GM23248 (cell line): ENCODE measurements at regions not wholly inside any gene's neighbourhood (a gene's known extent, or its start where the extent isn't known, plus 50 kb on each side); places are given as distances from the start of the nearest gene placed in this dataset.

ENCODE experiments used
- DNase-seq: peaks from one replicate; pipeline ENCODE4 v3.0.0-alpha.2; 2015
- H2AFZ ChIP-seq: fragments of 200-600 bp; sonication (generic); 2 replicates; pipeline ENCODE4 v1.6.1; 2016; ENCODE audit warnings: antibody characterized with exemption
- H3F3A ChIP-seq: fragments of 200-600 bp; sonication (generic); 2 replicates; pipeline ENCODE4 v1.6.1; 2016; ENCODE audit warnings: mild to moderate bottlenecking, antibody characterized with exemption, mixed run types; ENCODE audit not compliant: insufficient read depth
- H3K27ac ChIP-seq: fragments of 200-600 bp; sonication (generic); 2 replicates; pipeline ENCODE4 v1.5.1; 2016; ENCODE audit warnings: mild to moderate bottlenecking
- H3K27me3 ChIP-seq: fragments of 200-600 bp; sonication (generic); replicated peaks from 2 replicates; pipeline ENCODE4 v1.6.1; 2016; ENCODE audit warnings: mild to moderate bottlenecking; ENCODE audit not compliant: insufficient read depth
- H3K36me3 ChIP-seq: fragments of 200-600 bp; sonication (generic); 2 replicates; pipeline ENCODE4 v1.6.1; 2016; ENCODE audit warnings: low read depth, mild to moderate bottlenecking
- H3K4me1 ChIP-seq: fragments of 200-600 bp; sonication (generic); 2 replicates; pipeline ENCODE4 v1.6.1; 2016; ENCODE audit warnings: mild to moderate bottlenecking; ENCODE audit not compliant: insufficient read depth
- H3K4me2 ChIP-seq: fragments of 200-600 bp; sonication (generic); one replicate; pipeline ENCODE4 v1.6.1; 2016; ENCODE audit warnings: mild to moderate bottlenecking; ENCODE audit not compliant: unreplicated experiment
- H3K4me3 ChIP-seq: fragments of 200-600 bp; sonication (generic); 2 replicates; pipeline ENCODE4 v1.5.1; 2016; ENCODE audit warnings: mild to moderate bottlenecking
- H3K79me2 ChIP-seq: fragments of 200-600 bp; sonication (generic); 2 replicates; pipeline ENCODE4 v1.6.1; 2016; ENCODE audit warnings: mild to moderate bottlenecking; ENCODE audit not compliant: insufficient read depth
- H3K9ac ChIP-seq: fragments of 200-600 bp; sonication (generic); 2 replicates; pipeline ENCODE4 v1.6.1; 2016; ENCODE audit warnings: mild to moderate bottlenecking
- H3K9me2 ChIP-seq: fragments of 200-600 bp; sonication (generic); 2 replicates; pipeline ENCODE4 v1.6.1; 2016; ENCODE audit warnings: mixed run types, mild to moderate bottlenecking, moderate library complexity; ENCODE audit not compliant: insufficient read depth
- H3K9me3 ChIP-seq: fragments of 200-600 bp; sonication (generic); one replicate; pipeline ENCODE4 v1.6.1; 2017; ENCODE audit warnings: low read depth
- H4K20me1 ChIP-seq: fragments of 200-600 bp; sonication (generic); 2 replicates; pipeline ENCODE4 v1.6.0; 2016; ENCODE audit not compliant: insufficient read depth
- EZH2 ChIP-seq: fragments of 200-600 bp; sonication (generic); IDR thresholded peaks from 2 replicates; pipeline ENCODE4 v1.6.1; 2018; ENCODE audit warnings: antibody characterized with exemption, mild to moderate bottlenecking; ENCODE audit not compliant: insufficient read depth, poor library complexity, severe bottlenecking
- EZH2phosphoT487 ChIP-seq: fragments of 200-600 bp; sonication (generic); IDR thresholded peaks from 2 replicates; pipeline ENCODE4 v1.6.1; 2018; ENCODE audit warnings: antibody characterized with exemption, moderate library complexity, mild to moderate bottlenecking, low read depth; ENCODE audit not compliant: insufficient read depth
- WGBS, 2 experiments: methylation state at CpG; one replicate each; pipeline ENCODE4 v1.1.6; 2015 to 2017; ENCODE audit warnings: low lambda C conversion rate in 2 of 2, low coverage in 1 of 2; ENCODE audit errors: missing lambda C conversion rate in 2 of 2; 5-methylcytosine and 5-hydroxymethylcytosine counted together
- in situ Hi-C: fragments of 300-500 bp; cut with MboI; formaldehyde crosslinking; loops from 2 replicates; pipeline ENCODE4 v1.15.0; 2020

GRCh38 chr16:86292942-86293341 lies 217.4 kb upstream of the FOXF1 start:
- DNase-seq: no peak
- no peaks in the 10 kb centered on the region for H4K20me1 ChIP-seq
- in situ Hi-C loops: no loop called here
- H3K36me3 ChIP-seq: no peaks in the 10 kb centered on the region
- WGBS, 2 experiments: 57 to 59% methylated on average over 8 of the region's 8 CpGs
- no peaks in the 10 kb centered on the region for H3K79me2 ChIP-seq
- no peak overlapping the region for H3K4me2 ChIP-seq
- H3K27ac ChIP-seq: no peak overlapping the region
- no peaks in the 10 kb centered on the region for H3K9me2 ChIP-seq
- TF ChIP-seq EZH2phosphoT487 (no peak), EZH2 (no peak)
- no peak overlapping the region for H3K9ac ChIP-seq
- no peaks in the 10 kb centered on the region for H3K9me3 ChIP-seq
- no peaks in the 10 kb centered on the region for H3K4me1 ChIP-seq
- no peaks in the 10 kb centered on the region for H3F3A ChIP-seq
- H2AFZ ChIP-seq: no peak overlapping the region
- H3K27me3 ChIP-seq: peaks cover 94% of the 10 kb centered on the region
- no peak overlapping the region for H3K4me3 ChIP-seq

GRCh38 chr16:86293906-86294305 lies 216.4 kb upstream of the FOXF1 start:
- H4K20me1 ChIP-seq: no peaks in the 10 kb centered on the region
- H3K4me1 ChIP-seq: peaks cover 7% of the 10 kb centered on the region; the same call in 1 of the 2 replicates
- H3F3A ChIP-seq: no peaks in the 10 kb centered on the region
- H3K36me3 ChIP-seq: no peaks in the 10 kb centered on the region
- in situ Hi-C loops: no loop called here
- H3K79me2 ChIP-seq: no peaks in the 10 kb centered on the region
- H3K27me3 ChIP-seq: peaks cover 91% of the 10 kb centered on the region
- no peak overlapping the region for H3K9ac ChIP-seq
- no peak overlapping the region for H2AFZ ChIP-seq
- no peak overlapping the region for H3K4me3 ChIP-seq
- no peaks in the 10 kb centered on the region for H3K9me2 ChIP-seq
- no peaks in the 10 kb centered on the region for H3K9me3 ChIP-seq
- no peak overlapping the region for H3K4me2 ChIP-seq
- 64 to 65% methylated on average over 16 of the region's 16 CpGs for WGBS, 2 experiments
- TF ChIP-seq EZH2 (no peak), EZH2phosphoT487 (no peak)
- H3K27ac ChIP-seq: no peak overlapping the region
- no peak for DNase-seq

GRCh38 chr16:86294535-86295196 lies 215.7 kb upstream of the FOXF1 start:
- Histone ChIP-seq H3K9ac (no peak overlapping the region), H3K27me3 (peaks cover 89% of the 10 kb centered on the region), H3K79me2 (no peaks in the 10 kb centered on the region), H3F3A (no peaks in the 10 kb centered on the region), H3K27ac (no peak overlapping the region), H3K9me2 (no peaks in the 10 kb centered on the region), H3K4me2 (no peak overlapping the region), H3K4me3 (no peak overlapping the region), H3K4me1 (peaks cover 7% of the 10 kb centered on the region; the same call in 1 of the 2 replicates), H2AFZ (no peak overlapping the region), H3K9me3 (no peaks in the 10 kb centered on the region), H4K20me1 (no peaks in the 10 kb centered on the region), H3K36me3 (no peaks in the 10 kb centered on the region)
- WGBS, 2 experiments: 18 to 20% methylated on average over 16 of the region's 16 CpGs
- in situ Hi-C loops: no loop called here
- TF ChIP-seq EZH2: no peak
- no peak for TF ChIP-seq EZH2phosphoT487
- DNase-seq: no peak

- H3F3A ChIP-seq: no peaks in the 10 kb centered on the region
These were observed 214.1 kb upstream of the FOXF1 start for GRCh38 chr16:86296256-86296655.

More at GRCh38 chr16:86296256-86296655, 214.1 kb upstream of the FOXF1 start:
- TF ChIP-seq EZH2 (no peak), EZH2phosphoT487 (no peak)
- Histone ChIP-seq H3K4me1 (peaks cover 7% of the 10 kb centered on the region; the same call in 1 of the 2 replicates), H3K9ac (no peak overlapping the region), H3K4me3 (no peak overlapping the region), H3K27me3 (peaks cover 87% of the 10 kb centered on the region), H3K79me2 (no peaks in the 10 kb centered on the region), H3K9me3 (no peaks in the 10 kb centered on the region), H3K36me3 (no peaks in the 10 kb centered on the region), H4K20me1 (no peaks in the 10 kb centered on the region), H3K27ac (no peak overlapping the region), H2AFZ (no peak overlapping the region), H3K4me2 (no peak overlapping the region), H3K9me2 (no peaks in the 10 kb centered on the region)
- 12 to 19% methylated on average over 10 of the region's 10 CpGs for WGBS, 2 experiments
- in situ Hi-C loops: no loop called here
- no peak for DNase-seq
